IPS-20b (cell line): ENCODE measurements at regions not wholly inside any gene's neighbourhood (a gene's known extent, or its start where the extent isn't known, plus 50 kb on each side); places are given as distances from the start of the nearest gene placed in this dataset.

Source experiments
- H3K27ac ChIP-seq: one replicate; pipeline ENCODE4 v1.5.1; 2013; ENCODE audit warnings: low read length
- H3K27me3 ChIP-seq: 2 replicates; pipeline ENCODE4 v1.6.1; 2013; ENCODE audit warnings: mild to moderate bottlenecking, low read length, inconsistent platforms; ENCODE audit not compliant: insufficient read depth
- H3K36me3 ChIP-seq: 2 replicates; pipeline ENCODE4 v1.6.1; 2013; ENCODE audit warnings: low read depth, mild to moderate bottlenecking, inconsistent platforms, low read length, moderate library complexity; ENCODE audit not compliant: insufficient read depth
- H3K4me1 ChIP-seq: 2 replicates; pipeline ENCODE4 v1.6.1; 2013; ENCODE audit warnings: mild to moderate bottlenecking, control low read depth, inconsistent platforms, low read length, moderate library complexity; ENCODE audit not compliant: insufficient read depth
- H3K4me3 ChIP-seq: 2 replicates; pipeline ENCODE4 v1.5.1; 2013; ENCODE audit warnings: mild to moderate bottlenecking, low read length, inconsistent platforms
- H3K9ac ChIP-seq: 2 replicates; pipeline ENCODE4 v1.6.1; 2013; ENCODE audit warnings: low read depth, mild to moderate bottlenecking, inconsistent platforms, low read length, moderate library complexity
- H3K9me3 ChIP-seq: 2 replicates; pipeline ENCODE4 v1.6.1; 2013; ENCODE audit warnings: mild to moderate bottlenecking, low read depth, low read length, inconsistent platforms; ENCODE audit not compliant: insufficient read depth

DNA sequence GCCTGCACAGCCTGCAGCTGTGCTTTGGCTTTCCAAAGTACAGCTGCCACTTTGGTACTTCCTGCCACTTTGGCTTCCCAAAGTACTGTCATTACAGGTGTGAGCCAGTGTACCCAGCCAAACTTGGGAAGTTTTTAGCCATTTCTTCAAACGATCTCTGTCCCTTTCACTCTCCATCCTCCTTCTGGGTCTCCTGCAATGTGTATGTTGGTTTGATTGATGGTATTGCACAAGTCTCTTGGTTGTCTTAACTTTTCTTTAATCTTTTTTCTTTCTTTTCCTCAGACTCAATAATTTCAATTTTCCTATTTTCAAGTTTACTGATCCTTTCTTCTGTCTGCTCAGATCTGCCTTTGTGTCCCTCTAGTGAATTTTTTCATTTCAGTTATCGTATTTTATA lies 99.3 kb upstream of the CFAP20DC start:
- Histone ChIP-seq H3K27ac (no peak overlapping the region), H3K27me3 (no peaks in the 10 kb centered on the region), H3K4me1 (peaks cover 9% of the 10 kb centered on the region; the same call in 1 of the 2 replicates), H3K9ac (no peak overlapping the region), H3K36me3 (no peaks in the 10 kb centered on the region), H3K9me3 (peaks cover 9% of the 10 kb centered on the region), H3K4me3 (no peak overlapping the region)

DNA sequence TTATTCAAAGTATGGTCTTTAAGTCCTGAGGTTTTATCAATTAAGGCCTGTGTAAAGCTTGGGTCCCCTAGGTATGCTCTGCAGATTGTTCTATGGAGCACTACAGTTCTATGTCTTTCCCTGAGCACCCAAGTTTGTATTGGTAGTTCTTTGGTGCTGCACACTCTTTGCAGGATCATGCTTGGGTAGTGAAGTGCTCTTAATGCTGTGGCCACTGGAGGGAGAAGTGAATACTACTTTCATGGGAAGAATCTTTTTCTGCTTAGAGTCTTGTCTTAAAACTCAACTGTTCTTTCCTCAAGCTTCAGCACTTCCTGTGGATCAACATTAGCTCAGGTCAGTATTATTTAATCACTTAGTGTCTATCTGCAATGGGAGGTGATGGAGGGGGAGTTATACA lies 93.6 kb upstream of the CFAP20DC start:
- no peak overlapping the region for H3K4me3 ChIP-seq
- H3K4me1 ChIP-seq: no peaks in the 10 kb centered on the region
- H3K9me3 ChIP-seq: peaks cover 9% of the 10 kb centered on the region
- no peak overlapping the region for H3K9ac ChIP-seq
- no peak overlapping the region for H3K27ac ChIP-seq
- H3K36me3 ChIP-seq: no peaks in the 10 kb centered on the region
- no peaks in the 10 kb centered on the region for H3K27me3 ChIP-seq

DNA sequence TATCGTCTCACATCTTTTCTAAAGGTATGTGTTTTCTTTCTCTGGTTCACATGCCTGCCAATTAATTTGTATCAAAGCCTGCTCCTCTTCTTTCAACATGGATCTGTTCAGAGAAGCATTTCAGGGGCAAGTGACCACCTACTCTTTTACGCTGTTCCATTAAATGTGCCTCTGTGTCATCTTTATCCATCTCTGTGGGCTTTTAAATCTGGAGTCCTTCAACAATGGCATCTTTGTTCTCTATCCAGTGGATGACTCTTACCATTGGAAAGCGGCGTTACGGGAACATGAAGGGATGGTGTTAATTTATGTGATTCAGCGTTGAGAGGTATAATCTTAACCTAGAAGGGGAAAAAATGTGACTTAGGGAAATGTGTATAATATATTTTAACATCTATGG lies 92.7 kb upstream of the CFAP20DC start:
- Histone ChIP-seq H3K36me3 (no peaks in the 10 kb centered on the region), H3K9me3 (peaks cover 5% of the 10 kb centered on the region), H3K27ac (no peak overlapping the region), H3K4me3 (no peak overlapping the region), H3K9ac (no peak overlapping the region), H3K27me3 (no peaks in the 10 kb centered on the region), H3K4me1 (no peaks in the 10 kb centered on the region)

DNA sequence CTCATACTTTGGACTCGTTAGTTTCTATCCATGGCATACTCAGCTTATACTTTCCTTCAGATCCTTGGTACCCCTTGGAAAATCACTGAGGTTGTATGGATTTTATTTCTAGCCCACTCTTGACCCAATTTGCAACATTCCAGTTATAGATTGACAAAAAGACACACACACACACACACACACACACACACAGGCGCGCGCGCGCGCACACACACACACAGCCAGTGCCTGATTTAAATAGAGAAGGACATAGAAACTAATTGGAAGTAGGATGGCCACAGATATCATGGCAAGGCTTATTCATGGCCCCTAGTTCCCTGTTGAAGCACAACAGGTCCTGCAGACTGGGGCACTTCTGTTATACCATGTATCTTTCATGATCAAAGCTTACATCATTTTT lies 89.1 kb upstream of the CFAP20DC start:
- H3K27me3 ChIP-seq: no peaks in the 10 kb centered on the region
- no peak overlapping the region for H3K27ac ChIP-seq
- no peaks in the 10 kb centered on the region for H3K4me1 ChIP-seq
- no peak overlapping the region for H3K9ac ChIP-seq
- no peaks in the 10 kb centered on the region for H3K9me3 ChIP-seq
- no peak overlapping the region for H3K4me3 ChIP-seq
- no peaks in the 10 kb centered on the region for H3K36me3 ChIP-seq

DNA sequence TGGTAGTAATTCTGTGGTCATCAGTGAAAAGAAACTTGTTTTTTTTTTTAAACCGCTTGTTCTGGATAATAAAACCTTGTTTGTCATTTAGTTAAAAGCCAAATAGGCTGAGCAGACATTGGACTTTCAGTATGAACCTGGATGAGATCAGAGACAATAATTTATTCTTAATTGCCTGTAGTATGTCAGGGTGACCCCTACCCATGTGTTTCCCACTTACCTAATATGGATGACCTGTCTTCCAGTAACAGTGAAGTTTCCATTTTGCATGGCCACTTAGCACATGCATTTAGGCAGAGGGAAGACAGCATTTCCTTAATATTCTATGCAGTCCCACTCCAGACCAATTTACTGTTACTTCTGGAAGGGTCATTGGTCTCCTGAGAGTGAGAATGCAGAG lies 87.6 kb upstream of the CFAP20DC start:
- Histone ChIP-seq H3K4me3 (no peak overlapping the region), H3K27me3 (no peaks in the 10 kb centered on the region), H3K9ac (no peak overlapping the region), H3K9me3 (no peaks in the 10 kb centered on the region), H3K36me3 (no peaks in the 10 kb centered on the region), H3K27ac (no peak overlapping the region), H3K4me1 (no peaks in the 10 kb centered on the region)

DNA sequence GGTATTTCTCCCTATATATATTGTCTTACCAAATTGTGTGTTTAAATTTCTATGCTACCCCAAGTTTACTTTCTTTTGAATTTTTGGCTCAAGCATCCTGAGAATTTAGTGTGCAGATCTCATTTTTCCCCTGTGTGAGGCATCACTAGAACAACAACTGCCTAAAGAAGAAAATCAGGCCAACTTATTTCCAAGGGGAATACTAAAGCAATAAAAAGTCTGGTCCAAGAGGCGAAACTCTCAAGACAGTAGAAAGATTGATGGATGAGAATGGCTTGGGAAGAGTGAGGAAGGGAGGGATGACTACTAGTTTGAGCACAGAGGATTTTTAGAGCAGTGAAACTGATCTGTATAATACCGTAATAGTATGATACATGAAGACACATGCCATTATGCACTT lies 86.3 kb upstream of the CFAP20DC start:
- Histone ChIP-seq H3K9me3 (no peaks in the 10 kb centered on the region), H3K36me3 (no peaks in the 10 kb centered on the region), H3K4me3 (no peak overlapping the region), H3K4me1 (peaks cover 2% of the 10 kb centered on the region; the same call in 1 of the 2 replicates), H3K27me3 (no peaks in the 10 kb centered on the region), H3K9ac (no peak overlapping the region), H3K27ac (no peak overlapping the region)

DNA sequence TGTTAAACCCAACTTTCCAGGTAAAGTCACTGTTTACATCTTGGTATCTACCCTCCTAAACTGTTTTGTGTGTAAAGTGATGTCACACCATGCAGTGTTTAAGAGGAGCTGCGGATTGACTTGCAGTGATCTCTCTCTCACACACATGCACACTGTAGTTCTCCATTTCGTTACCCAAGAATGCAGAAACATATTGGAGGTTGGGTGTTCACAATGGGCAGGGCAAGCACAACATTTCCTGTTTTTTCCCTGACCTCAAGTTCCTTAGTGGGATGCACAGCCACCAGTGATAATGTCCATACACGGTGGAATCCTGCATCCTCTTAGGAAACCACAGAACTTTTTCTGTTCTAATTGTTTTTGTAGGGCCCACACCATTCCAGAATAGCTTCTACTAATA lies 85.3 kb upstream of the CFAP20DC start:
- Histone ChIP-seq H3K9me3 (no peaks in the 10 kb centered on the region), H3K9ac (no peak overlapping the region), H3K36me3 (no peaks in the 10 kb centered on the region), H3K27me3 (no peaks in the 10 kb centered on the region), H3K4me1 (peaks cover 3% of the 10 kb centered on the region; the same call in 1 of the 2 replicates), H3K27ac (no peak overlapping the region), H3K4me3 (no peak overlapping the region)

DNA sequence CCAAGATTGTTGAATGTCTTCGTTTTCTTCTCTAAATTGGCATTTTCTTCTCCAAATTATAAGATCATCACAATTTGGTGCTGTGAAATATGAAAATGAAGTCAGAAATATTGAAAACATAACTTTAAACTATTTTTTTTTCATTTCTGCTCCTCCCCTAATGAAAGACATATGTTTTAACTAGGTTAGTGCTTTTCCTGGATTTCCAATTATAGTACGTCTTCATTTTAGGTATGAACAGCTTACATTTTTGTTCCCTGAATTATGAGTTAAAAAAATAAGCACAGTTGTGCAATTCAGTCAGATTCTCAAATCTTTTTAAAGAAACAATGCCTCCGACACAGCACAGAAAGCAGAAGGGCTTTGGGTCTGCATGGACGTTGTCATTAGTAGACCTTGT lies 83.5 kb upstream of the CFAP20DC start:
- no peaks in the 10 kb centered on the region for H3K36me3 ChIP-seq
- H3K27me3 ChIP-seq: no peaks in the 10 kb centered on the region
- no peak overlapping the region for H3K27ac ChIP-seq
- H3K9me3 ChIP-seq: no peaks in the 10 kb centered on the region
- H3K4me1 ChIP-seq: peaks cover 14% of the 10 kb centered on the region; the same call in 1 of the 2 replicates
- H3K4me3 ChIP-seq: no peak overlapping the region
- H3K9ac ChIP-seq: no peak overlapping the region

DNA sequence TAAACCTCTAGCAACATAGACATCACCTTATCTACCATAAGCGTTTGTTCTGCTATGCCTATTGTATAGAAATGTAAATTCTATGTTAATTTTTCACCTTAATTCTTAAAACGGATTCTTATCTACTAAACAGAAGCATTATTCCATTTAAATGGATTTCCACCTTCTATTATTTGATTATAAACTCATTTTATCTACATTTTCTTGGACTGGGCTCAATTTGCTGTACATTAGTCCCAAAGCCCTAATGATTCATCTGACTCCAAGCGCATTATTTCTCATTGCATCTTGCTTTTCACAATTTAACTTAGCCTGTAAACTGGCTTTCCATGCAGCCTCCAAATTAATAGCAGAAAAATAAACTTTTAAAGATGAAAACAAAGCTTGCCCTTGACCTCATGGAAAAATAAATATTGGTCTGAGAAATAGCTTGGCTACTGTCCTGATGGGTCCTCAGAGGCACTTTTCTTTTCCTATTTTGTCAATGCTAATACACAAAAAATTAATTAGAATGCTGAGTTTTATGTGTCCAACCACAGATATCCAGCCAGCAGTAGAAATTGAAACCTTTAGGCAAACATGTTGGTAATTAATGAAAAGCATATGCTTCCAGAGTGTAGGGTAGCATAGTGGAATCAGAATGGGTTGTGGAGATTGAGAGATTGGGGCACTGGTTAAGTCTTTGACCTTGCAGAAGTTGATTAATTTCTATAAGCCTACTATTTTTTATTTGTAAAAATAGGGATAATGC lies 81.4 kb upstream of the CFAP20DC start:
- Histone ChIP-seq H3K4me1 (peaks cover 23% of the 10 kb centered on the region; the same call in 1 of the 2 replicates), H3K27me3 (no peaks in the 10 kb centered on the region), H3K27ac (no peak overlapping the region), H3K9ac (no peak overlapping the region), H3K36me3 (no peaks in the 10 kb centered on the region), H3K9me3 (no peaks in the 10 kb centered on the region), H3K4me3 (no peak overlapping the region)

DNA sequence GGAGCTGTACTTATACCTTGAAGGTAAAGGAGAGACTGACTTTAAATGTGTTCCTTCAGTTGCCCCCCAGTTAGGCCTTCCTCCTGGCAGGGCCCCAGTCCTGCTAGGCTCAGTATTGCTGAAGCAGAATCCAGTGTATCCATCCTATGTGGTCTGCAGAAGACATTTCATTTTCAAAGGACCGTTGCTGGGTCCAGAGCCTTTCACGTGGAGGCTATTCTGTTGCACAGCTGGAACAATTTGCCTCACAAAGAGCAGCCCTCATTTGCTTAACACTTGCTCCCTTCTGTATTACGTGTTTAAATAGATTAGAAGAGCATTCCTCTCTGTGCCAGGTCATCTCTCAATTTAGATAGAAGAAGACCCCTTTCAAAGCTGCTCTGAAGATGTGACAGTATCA lies 78.9 kb upstream of the CFAP20DC start:
- Histone ChIP-seq H3K9ac (peak overlapping the region; percentile 40; the same call in 1 of the 2 replicates), H3K27me3 (no peaks in the 10 kb centered on the region), H3K9me3 (no peaks in the 10 kb centered on the region), H3K36me3 (no peaks in the 10 kb centered on the region), H3K27ac (peak overlapping the region; percentile 66), H3K4me3 (peak overlapping the region; percentile 49), H3K4me1 (peaks cover 23% of the 10 kb centered on the region; the same call in 1 of the 2 replicates)

DNA sequence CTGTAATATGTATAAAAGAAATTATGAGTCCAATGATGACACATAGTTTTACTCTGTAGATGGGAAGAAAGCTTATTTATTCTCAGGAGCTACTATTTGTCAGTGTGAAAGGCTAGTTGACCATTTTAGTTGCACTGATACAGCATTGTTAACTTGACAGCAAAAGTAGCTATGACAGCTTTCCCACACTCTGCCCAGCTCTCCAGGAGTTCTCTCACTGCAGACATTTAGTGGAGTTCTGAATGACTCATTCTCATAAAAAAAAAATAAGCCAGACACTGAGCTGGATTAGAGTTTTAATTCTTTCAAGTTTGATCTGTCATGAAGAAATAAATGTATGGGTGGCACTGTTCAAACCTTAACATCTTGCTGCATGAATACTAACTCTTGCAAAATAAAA lies 77.2 kb upstream of the CFAP20DC start:
- Histone ChIP-seq H3K4me1 (peaks cover 23% of the 10 kb centered on the region; the same call in 1 of the 2 replicates), H3K9me3 (no peaks in the 10 kb centered on the region), H3K36me3 (no peaks in the 10 kb centered on the region), H3K9ac (no peak overlapping the region), H3K4me3 (no peak overlapping the region), H3K27me3 (no peaks in the 10 kb centered on the region), H3K27ac (no peak overlapping the region)

DNA sequence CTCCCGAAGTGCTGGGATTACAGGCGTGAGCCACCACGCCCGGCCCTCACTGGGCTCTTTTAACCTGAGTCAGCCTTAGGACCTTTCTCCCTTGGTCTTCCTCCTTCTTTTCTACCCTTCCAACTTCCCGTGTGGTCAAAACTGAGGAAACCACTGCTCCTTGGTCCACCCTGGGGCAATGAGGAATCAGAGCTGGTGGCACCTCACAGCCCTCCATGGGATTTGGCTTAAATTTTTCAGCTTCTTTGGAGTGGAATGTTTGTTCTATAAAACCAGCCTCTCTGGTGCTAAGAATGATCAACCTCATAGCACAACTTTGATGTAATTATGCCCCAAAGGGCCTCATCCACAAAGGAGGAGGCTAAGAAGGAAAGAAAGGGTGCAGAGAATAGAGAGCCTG lies 76.6 kb upstream of the CFAP20DC start:
- Histone ChIP-seq H3K27ac (no peak overlapping the region), H3K36me3 (no peaks in the 10 kb centered on the region), H3K4me1 (peaks cover 23% of the 10 kb centered on the region; the same call in 1 of the 2 replicates), H3K9ac (no peak overlapping the region), H3K9me3 (no peaks in the 10 kb centered on the region), H3K4me3 (no peak overlapping the region), H3K27me3 (no peaks in the 10 kb centered on the region)
